GM18502 (cell line): ENCODE measurements at regions not wholly inside any gene's neighbourhood (a gene's known extent, or its start where the extent isn't known, plus 50 kb on each side); places are given as distances from the start of the nearest gene placed in this dataset.
"Not testable (repeated sequence)": the region's sequence is repeated elsewhere in the genome, so short reads cannot be mapped to it uniquely, and the experiment has no call there.

Source experiments
- ATAC-seq: cut with Tn5 transposase; IDR thresholded peaks from one replicate; pipeline ENCODE4 v1.9.1; 2021; ENCODE audit warnings: mild to moderate bottlenecking; ENCODE audit not compliant: unreplicated experiment, poor library complexity

DNA sequence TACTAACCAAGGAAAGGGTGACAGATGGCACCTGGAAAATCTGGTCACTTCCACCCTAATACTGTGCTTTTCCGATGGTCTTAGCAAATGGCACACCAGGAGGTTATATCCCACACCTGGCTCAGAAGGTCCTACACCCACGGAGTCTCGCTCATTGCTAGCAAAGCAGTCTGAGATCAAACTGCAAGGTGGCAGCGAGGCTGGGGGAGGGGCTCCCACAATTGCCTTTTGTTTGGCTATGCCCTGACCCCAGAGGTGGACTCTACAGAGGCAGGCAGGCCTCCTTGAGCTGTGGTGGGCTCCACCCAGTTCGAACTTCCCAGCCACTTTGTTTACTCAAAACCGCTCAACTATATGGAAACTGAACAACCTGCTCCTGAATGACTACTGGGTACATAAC is 50.3 kb upstream of the UGT2B15 start:
- not testable (repeated sequence) for ATAC-seq

DNA sequence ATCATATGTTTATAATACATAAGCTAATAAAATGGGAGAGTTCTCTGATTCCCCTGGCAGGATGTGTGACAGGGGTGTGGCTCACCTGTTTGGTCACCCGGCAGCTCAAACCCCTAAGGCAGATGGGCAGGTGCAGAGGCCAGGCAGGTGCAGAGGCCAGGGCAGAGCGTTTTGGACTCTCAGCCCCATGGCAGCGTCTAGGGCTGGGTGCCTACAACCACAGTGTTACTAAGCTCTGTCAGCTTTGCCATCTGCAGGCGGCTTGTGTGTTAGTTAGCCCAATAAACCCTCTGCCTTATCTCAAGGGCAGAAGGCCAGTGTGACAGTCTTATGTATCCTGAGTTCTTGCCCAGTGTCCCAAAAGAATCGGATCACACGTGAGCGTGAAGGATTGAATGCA is 54.0 kb upstream of the UGT2B15 start:
- ATAC-seq = no peak

GRCh38 chr4:68724922-68725321 is 54.5 kb upstream of the UGT2B15 start:
- ATAC-seq = no peak

GRCh38 chr4:68732653-68733466 is 62.4 kb upstream of the UGT2B15 start:
- ATAC-seq = peak; percentile 80

DNA sequence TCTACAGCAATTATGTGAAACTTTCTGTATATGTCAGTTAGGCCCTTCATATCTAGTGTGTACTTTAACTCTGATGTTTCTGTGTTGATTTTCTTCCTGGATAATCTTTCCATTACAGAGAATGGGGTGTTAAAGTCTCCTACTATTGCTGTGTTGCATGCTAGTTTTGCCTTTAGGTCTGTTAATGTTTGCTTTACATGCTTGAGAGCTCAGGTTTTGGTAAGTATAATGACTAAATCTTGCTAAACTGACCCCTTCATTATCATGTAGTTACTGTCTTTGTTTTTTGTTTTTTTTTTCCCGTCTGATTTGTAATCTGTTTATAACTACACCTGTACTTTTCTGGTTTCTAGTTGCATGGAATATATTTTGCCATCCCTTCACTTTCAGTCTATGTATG is 63.6 kb upstream of the UGT2B15 start:
- ATAC-seq = peak; percentile 41

- no peak for ATAC-seq
Measured at GRCh38 chr4:68735106-68735505, 64.7 kb upstream of the UGT2B15 start.

GRCh38 chr4:68736813-68737212 is 66.4 kb upstream of the UGT2B15 start:
- no peak for ATAC-seq

- ATAC-seq = no peak
Measured at GRCh38 chr4:68738036-68738435, 67.6 kb upstream of the UGT2B15 start.

GRCh38 chr4:68744368-68744767 is 71.4 kb upstream of the UGT2B10 start:
- ATAC-seq = no peak

DNA sequence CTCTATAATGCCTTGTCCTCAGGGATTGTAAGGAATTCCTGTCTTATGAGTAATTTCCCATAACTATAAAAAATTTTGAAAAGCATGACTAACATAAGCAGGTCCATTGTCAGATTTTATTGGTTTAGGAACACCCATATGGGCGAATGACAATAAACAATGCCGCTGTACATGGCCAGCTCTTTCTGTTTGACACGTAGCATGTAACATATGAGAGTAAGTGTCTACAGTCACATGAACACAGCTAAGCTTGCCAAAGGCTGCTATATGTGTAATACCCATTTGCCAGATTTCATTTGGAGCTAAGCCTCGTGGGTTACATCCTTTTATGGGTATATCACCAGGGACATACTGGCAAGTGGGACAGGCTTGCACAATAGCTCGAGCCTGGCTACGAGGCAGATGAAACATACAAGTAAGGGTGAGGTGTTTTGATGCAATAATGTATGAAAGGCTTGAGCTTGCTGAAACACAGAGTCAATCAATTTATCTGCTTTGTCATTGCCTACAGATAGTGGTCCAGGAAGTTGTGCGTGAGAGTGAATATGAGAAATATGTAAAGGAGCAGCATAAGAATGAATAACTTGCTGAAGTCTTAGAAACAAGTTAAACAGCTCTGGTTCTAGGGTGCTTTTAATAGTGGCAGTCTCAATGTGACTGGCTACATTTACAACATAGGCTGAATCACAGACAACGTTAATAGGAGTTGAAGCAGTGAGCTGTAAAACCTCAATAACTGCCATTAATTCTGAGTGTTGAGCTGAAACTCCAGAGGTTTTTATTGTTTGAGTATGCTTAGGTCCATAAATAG is 67.4 kb upstream of the UGT2B10 start:
- no peak for ATAC-seq

- no peak for ATAC-seq
Measured at GRCh38 chr4:68750555-68750954, 65.2 kb upstream of the UGT2B10 start.

- no peak for ATAC-seq
Measured at GRCh38 chr4:68751138-68751537, 64.7 kb upstream of the UGT2B10 start.

GRCh38 chr4:68765876-68766275 is 49.9 kb upstream of the UGT2B10 start:
- no peak for ATAC-seq
